GM23248 (cell line): ENCODE measurements at regions not wholly inside any gene's neighbourhood (a gene's known extent, or its start where the extent isn't known, plus 50 kb on each side); places are given as distances from the start of the nearest gene placed in this dataset.
"Not testable (repeated sequence)": the region's sequence is repeated elsewhere in the genome, so short reads cannot be mapped to it uniquely, and the experiment has no call there.

Experiments
- EZH2 ChIP-seq: fragments of 200-600 bp; sonication (generic); IDR thresholded peaks from 2 replicates; pipeline ENCODE4 v1.6.1; 2018; ENCODE audit warnings: antibody characterized with exemption, mild to moderate bottlenecking; ENCODE audit not compliant: insufficient read depth, poor library complexity, severe bottlenecking
- EZH2phosphoT487 ChIP-seq: fragments of 200-600 bp; sonication (generic); IDR thresholded peaks from 2 replicates; pipeline ENCODE4 v1.6.1; 2018; ENCODE audit warnings: antibody characterized with exemption, moderate library complexity, mild to moderate bottlenecking, low read depth; ENCODE audit not compliant: insufficient read depth

- TF ChIP-seq EZH2, EZH2phosphoT487: not testable (repeated sequence)
These were observed 397.1 kb downstream of the GOLGA6L6 start for GRCh38 chr15:20144333-20145036.
